ENCODE measurements at regions not wholly inside any gene's neighbourhood (a gene's known extent, or its start where the extent isn't known, plus 50 kb on each side); places are given as distances from the start of the nearest gene placed in this dataset.

GRCh38 chr12:59134750-59135149 lies 214.4 kb upstream of the LRIG3 start (continued):
- TF ChIP-seq ZNF207 (IDR thresholded peaks at IDR 0.05; ENCODE audit: borderline replicate concordance) (no peak), RB1 (IDR thresholded peaks at IDR 0.05; ENCODE audit: borderline replicate concordance) (no peak), EZH2 (IDR thresholded peaks at IDR 0.05; ENCODE audit: borderline replicate concordance, control insufficient read depth, low read depth, low read length) (no peak), GABPA (IDR thresholded peaks at IDR 0.05; ENCODE audit: low read depth) (no peak), HDAC2 (IDR thresholded peaks at IDR 0.05) (no peak), MAX (IDR thresholded peaks at IDR 0.05; ENCODE audit: low read depth, low read length) (no peak)

GRCh38 chr12:59131462-59131861 lies 211.2 kb upstream of the LRIG3 start:
- Histone ChIP-seq H3K79me2 (ENCODE audit: control insufficient read depth, insufficient read depth, low read length) (no peaks in the 10 kb centered on the region), H3K27me3 (replicated peaks in 1 of 2; ENCODE audit: control insufficient read depth in 2 of 2, insufficient read depth in 2 of 2, low read length in 1 of 2) (no peaks in the 10 kb centered on the region), H3K36me3 (ENCODE audit: control insufficient read depth in 2 of 2, insufficient read depth in 2 of 2, low read length in 1 of 2) (no peaks in the 10 kb centered on the region), H3K9me3 (replicated peaks; ENCODE audit: control insufficient read depth, insufficient read depth, low read length) (no peaks in the 10 kb centered on the region), H3K4me3 (no peak overlapping the region), H2AFZ (ENCODE audit: control insufficient read depth, low read depth, low read length) (no peak overlapping the region), H3K27ac (ENCODE audit: control insufficient read depth, insufficient read depth) (no peak overlapping the region), H3K4me1 (ENCODE audit: control insufficient read depth, insufficient read depth, low read length) (no peaks in the 10 kb centered on the region), H3K9ac (ENCODE audit: control insufficient read depth, insufficient read depth, low read length) (no peak overlapping the region), H3K4me2 (ENCODE audit: control insufficient read depth, insufficient read depth) (no peak overlapping the region), H4K20me1 (ENCODE audit: control insufficient read depth, insufficient read depth) (no peaks in the 10 kb centered on the region)
- WGBS (ENCODE audit: insufficient coverage, insufficient replicate concordance, low lambda C conversion rate, missing lambda C conversion rate) = 0% methylated on average over 3 of the region's 3 CpGs
- intact Hi-C loops (cut with micrococcal nuclease; ENCODE audit: unreplicated experiment) = no loop called here
- TF ChIP-seq SREBF2 (IDR thresholded peaks at IDR 0.05; ENCODE audit: low read length) (no peak), MYB (IDR thresholded peaks at IDR 0.05; ENCODE audit: borderline replicate concordance, low read depth, low read length) (no peak), NKRF (conservative IDR thresholded peaks at IDR 0.05) (no peak), PKNOX1 (IDR thresholded peaks at IDR 0.05) (no peak), YBX1 (IDR thresholded peaks at IDR 0.05) (no peak), SMAD1 (IDR thresholded peaks at IDR 0.05; ENCODE audit: low read depth, partially characterized antibody) (no peak), HSF1 (IDR thresholded peaks at IDR 0.05; ENCODE audit: low read depth, low read length) (no peak), RFX5 (IDR thresholded peaks at IDR 0.05; ENCODE audit: low read depth, low read length) (no peak), IRF5 (IDR thresholded peaks at IDR 0.05; ENCODE audit: borderline replicate concordance) (no peak), TCF12 (IDR thresholded peaks at IDR 0.05; ENCODE audit: low read depth, low read length) (no peak), MLLT1 (IDR thresholded peaks at IDR 0.05) (no peak)
- FAIRE-seq = no peak
- BruUV-seq (replicated peaks) = no TSS peak
- RAD21 ChIA-PET (ENCODE audit: unreplicated experiment) = no interaction called here
- POLR2A ChIA-PET = no interaction called here
- no peak for ATAC-seq
- SMC1A ChIA-PET (ENCODE audit: uncharacterized antibody, unreplicated experiment) = no interaction called here
- CTCF ChIA-PET = interaction anchor here (1.9 kb wide), 1 partner anchor 20 kb away, joined by 4 read pairs; no protein-coding TSS in a partner anchor
- in situ Hi-C loops (cut with MboI) = no loop called here
- DNase-seq (ENCODE audit: low read depth, low spot score) = no peak

Data from GM12878 (cell line).